Testis (tissue), 2 donors: ENCODE measurements at regions not wholly inside any gene's neighbourhood (a gene's known extent, or its start where the extent isn't known, plus 50 kb on each side); places are given as distances from the start of the nearest gene placed in this dataset.

Source experiments
- DNase-seq: peaks from one replicate; pipeline ENCODE4 v3.0.0-alpha.2; 2019
- H3K27ac ChIP-seq, 2 donors: fragments of 200-600 bp; sonication (generic); one replicate each; pipeline ENCODE4 v1.5.1; 2019
- H3K27me3 ChIP-seq: fragments of 200-600 bp; sonication (generic); one replicate; pipeline ENCODE4 v1.5.1; 2019
- H3K36me3 ChIP-seq: fragments of 200-600 bp; sonication (generic); one replicate; pipeline ENCODE4 v1.5.1; 2017; ENCODE audit warnings: low read depth; ENCODE audit errors: missing control alignments
- H3K4me1 ChIP-seq: fragments of 200-600 bp; sonication (generic); one replicate; pipeline ENCODE4 v1.5.1; 2019
- H3K4me3 ChIP-seq, 2 donors: fragments of 200-600 bp; sonication (generic); one replicate each; pipeline ENCODE4 v1.5.1; 2017 to 2019
- H3K9me3 ChIP-seq: fragments of 200-600 bp; sonication (generic); one replicate; pipeline ENCODE4 v1.5.1; 2017
- CTCF ChIP-seq, 3 experiments: fragments of 450-650 bp in 2 of 3; fragments of 200-600 bp in 1 of 3; sonication (generic) in 1 of 3; IDR thresholded peaks; one replicate each; pipeline ENCODE4 v1.5.1; 2016 to 2019; ENCODE audit warnings: antibody characterized with exemption in 3 of 3, mild to moderate bottlenecking in 2 of 3, moderate library complexity in 1 of 3
- POLR2A ChIP-seq: fragments of 450-650 bp; IDR thresholded peaks from one replicate; pipeline ENCODE4 v1.6.1; 2017; ENCODE audit warnings: antibody characterized with exemption, mild to moderate bottlenecking, moderate library complexity
- WGBS, 2 donors: methylation state at CpG; one replicate each; pipeline ENCODE4 v1.1.5; 2018; 5-methylcytosine and 5-hydroxymethylcytosine counted together
- intact Hi-C: fragments of 100-400 bp; cut with DNase I; formaldehyde crosslinking; loops from one replicate; pipeline ENCODE4 v1.15.1; 2023; ENCODE audit warnings: low total_unique reads

- no peak overlapping the region for H3K4me3 ChIP-seq
- H3K27ac ChIP-seq, result no peak overlapping the region
- WGBS, 2 donors, result 49 to 53% methylated on average over 2 of the region's 2 CpGs
- no peaks in the 10 kb centered on the region for H3K27me3 ChIP-seq
- DNase-seq, result no peak
- H3K9me3 ChIP-seq, result no peaks in the 10 kb centered on the region
- intact Hi-C loops, result no loop called here
- TF ChIP-seq POLR2A (no peak), CTCF (IDR thresholded peaks at IDR 0.05) (no peak)
- H3K4me1 ChIP-seq, result no peaks in the 10 kb centered on the region
- no peaks in the 10 kb centered on the region for H3K36me3 ChIP-seq
These were observed 500.7 kb downstream of the MAFB start for GRCh38 chr20:40188319-40188718.

- intact Hi-C loops, result no loop called here
- H3K4me1 ChIP-seq, result peaks cover 3% of the 10 kb centered on the region
- TF ChIP-seq POLR2A (no peak), CTCF (IDR thresholded peaks at IDR 0.05) (no peak)
- no peak for DNase-seq
- H3K4me3 ChIP-seq, result no peak overlapping the region
- H3K27me3 ChIP-seq, result no peaks in the 10 kb centered on the region
- no peak overlapping the region for H3K27ac ChIP-seq
- no peaks in the 10 kb centered on the region for H3K9me3 ChIP-seq
- 82 to 84% methylated on average over 2 of the region's 2 CpGs for WGBS, 2 donors
- H3K36me3 ChIP-seq, result no peaks in the 10 kb centered on the region
These were observed 502.2 kb downstream of the MAFB start for GRCh38 chr20:40186826-40187225.

GRCh38 chr20:40181676-40182075 lies 507.4 kb downstream of the MAFB start:
- Histone ChIP-seq H3K9me3 (no peaks in the 10 kb centered on the region), H3K4me3 (no peak overlapping the region), H3K27me3 (no peaks in the 10 kb centered on the region), H3K36me3 (no peaks in the 10 kb centered on the region), H3K27ac (no peak overlapping the region), H3K4me1 (peaks cover 5% of the 10 kb centered on the region)
- DNase-seq, result no peak
- intact Hi-C loops, result no loop called here
- TF ChIP-seq POLR2A (no peak), CTCF (IDR thresholded peaks at IDR 0.05) (no peak)
- WGBS, 2 donors, result 26 to 42% methylated on average over 3 of the region's 3 CpGs

- Histone ChIP-seq H3K4me3 (no peak overlapping the region), H3K27me3 (no peaks in the 10 kb centered on the region), H3K36me3 (no peaks in the 10 kb centered on the region), H3K9me3 (no peaks in the 10 kb centered on the region), H3K27ac (no peak overlapping the region), H3K4me1 (no peaks in the 10 kb centered on the region)
- TF ChIP-seq POLR2A, result no peak
- no peak for TF ChIP-seq CTCF (IDR thresholded peaks at IDR 0.05)
- no peak for DNase-seq
- intact Hi-C loops, result no loop called here
- 90 to 91% methylated on average over 4 of the region's 4 CpGs for WGBS, 2 donors
These were observed 512.8 kb downstream of the MAFB start for GRCh38 chr20:40176098-40176841.

- TF ChIP-seq CTCF (IDR thresholded peaks at IDR 0.05) (no peak), POLR2A (no peak)
- Histone ChIP-seq H3K4me3 (no peak overlapping the region), H3K9me3 (no peaks in the 10 kb centered on the region), H3K27me3 (no peaks in the 10 kb centered on the region), H3K36me3 (no peaks in the 10 kb centered on the region), H3K27ac (no peak overlapping the region), H3K4me1 (no peaks in the 10 kb centered on the region)
- intact Hi-C loops, result no loop called here
- no peak for DNase-seq
- 72 to 85% methylated on average over 1 of the region's 1 CpG for WGBS, 2 donors
These were observed 513.7 kb downstream of the MAFB start for GRCh38 chr20:40175296-40175695.
